ENCODE measurements at regions not wholly inside any gene's neighbourhood (a gene's known extent, or its start where the extent isn't known, plus 50 kb on each side); places are given as distances from the start of the nearest gene placed in this dataset.

- TF ChIP-seq CTCF (conservative IDR thresholded peaks at IDR 0.05; ENCODE audit: low read depth, low read length) (no peak), SMC3 (IDR thresholded peaks at IDR 0.05; ENCODE audit: low read depth, low read length) (no peak), POLR2A (IDR thresholded peaks at IDR 0.05; ENCODE audit: low read depth, low read length) (no peak), MXI1 (IDR thresholded peaks at IDR 0.05; ENCODE audit: borderline replicate concordance, low read depth, low read length) (no peak), BHLHE40 (IDR thresholded peaks at IDR 0.05; ENCODE audit: low read depth, low read length) (no peak), FOS (IDR thresholded peaks at IDR 0.05; ENCODE audit: low read depth, low read length) (no peak), RCOR1 (IDR thresholded peaks at IDR 0.05; ENCODE audit: insufficient replicate concordance, low read length) (no peak), CEBPB (IDR thresholded peaks at IDR 0.05; ENCODE audit: low read depth, low read length) (no peak)
- TF ChIP-seq, protein P1, sequence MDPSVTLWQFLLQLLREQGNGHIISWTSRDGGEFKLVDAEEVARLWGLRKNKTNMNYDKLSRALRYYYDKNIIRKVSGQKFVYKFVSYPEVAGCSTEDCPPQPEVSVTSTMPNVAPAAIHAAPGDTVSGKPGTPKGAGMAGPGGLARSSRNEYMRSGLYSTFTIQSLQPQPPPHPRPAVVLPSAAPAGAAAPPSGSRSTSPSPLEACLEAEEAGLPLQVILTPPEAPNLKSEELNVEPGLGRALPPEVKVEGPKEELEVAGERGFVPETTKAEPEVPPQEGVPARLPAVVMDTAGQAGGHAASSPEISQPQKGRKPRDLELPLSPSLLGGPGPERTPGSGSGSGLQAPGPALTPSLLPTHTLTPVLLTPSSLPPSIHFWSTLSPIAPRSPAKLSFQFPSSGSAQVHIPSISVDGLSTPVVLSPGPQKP (IDR thresholded peaks at IDR 0.05; ENCODE audit: borderline replicate concordance, low read depth, low read length): no peak
These were observed 660.4 kb downstream of the TFAP2A start for GRCh38 chr6:9754515-9754914.
